GM19467 (cell line): ENCODE measurements at regions not wholly inside any gene's neighbourhood (a gene's known extent, or its start where the extent isn't known, plus 50 kb on each side); places are given as distances from the start of the nearest gene placed in this dataset.

Experiments used
- ATAC-seq: cut with Tn5 transposase; IDR thresholded peaks from one replicate; pipeline ENCODE4 v1.9.1; 2021; ENCODE audit warnings: mild to moderate bottlenecking, moderate library complexity; ENCODE audit not compliant: unreplicated experiment

DNA sequence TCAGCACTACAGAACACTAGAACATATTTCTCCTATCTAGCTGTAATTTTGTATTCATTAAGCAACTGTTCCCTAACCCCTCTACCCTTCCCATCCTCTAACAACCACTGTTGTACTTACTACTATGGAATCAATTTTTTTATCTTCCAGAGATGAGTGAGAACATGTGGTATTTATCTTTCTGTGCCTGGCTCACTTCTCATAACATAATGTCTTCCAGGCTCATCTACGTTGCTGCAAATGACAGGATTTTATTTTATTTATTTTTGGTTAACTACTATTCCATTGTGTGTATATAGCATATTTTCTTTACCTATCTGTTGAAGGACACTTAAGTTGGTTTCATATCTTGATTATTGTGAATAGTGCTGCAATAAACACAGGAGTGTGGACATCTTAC lies 200.9 kb upstream of the CHRM2 start:
- ATAC-seq = no peak

DNA sequence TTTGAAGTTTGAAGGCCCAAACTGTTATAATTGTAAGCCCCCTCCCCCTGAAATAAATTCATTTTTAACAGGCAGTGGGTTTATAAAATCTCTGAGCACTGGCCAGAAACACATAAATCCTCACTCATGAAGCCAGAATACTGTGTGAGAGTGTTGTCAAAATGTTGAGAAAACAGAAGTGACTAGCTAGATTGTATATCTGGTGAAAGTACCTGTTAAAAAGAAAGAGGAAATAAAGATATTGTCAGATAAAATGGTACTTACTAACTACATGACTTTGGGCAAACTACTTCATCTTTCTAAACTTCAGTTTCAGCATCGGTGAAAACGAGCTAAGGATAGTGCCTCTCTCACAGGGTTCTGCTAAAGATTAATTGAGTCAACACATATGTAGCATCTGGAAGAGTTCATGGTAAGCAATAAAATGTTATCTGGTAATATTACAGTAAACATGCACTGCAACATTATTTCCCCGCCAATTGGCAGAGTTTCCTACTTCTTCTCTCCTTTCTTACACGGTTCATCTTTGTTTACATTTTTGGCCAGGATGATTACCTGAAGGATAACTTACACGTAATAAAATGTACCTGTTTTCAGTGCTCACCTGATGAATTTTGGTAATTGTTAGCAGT lies 202.5 kb upstream of the CHRM2 start:
- no peak for ATAC-seq

DNA sequence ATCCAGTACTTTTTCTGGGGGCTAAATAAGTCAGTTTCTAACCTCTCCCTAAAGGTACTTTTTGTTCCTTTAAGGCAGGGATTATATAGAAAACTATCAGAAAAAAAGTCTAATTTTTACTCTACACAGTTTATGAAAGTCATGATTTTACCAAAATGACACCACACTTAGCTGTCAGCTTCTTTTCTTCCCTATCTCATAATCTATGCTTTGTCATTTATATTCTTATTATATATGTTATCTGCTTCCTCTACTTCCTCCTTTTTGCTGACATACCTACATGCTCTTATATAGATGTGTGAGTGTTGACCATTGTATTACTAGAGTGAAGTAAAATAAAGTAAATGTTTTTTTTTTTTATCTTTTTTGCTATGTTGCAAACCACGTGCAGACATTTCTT lies 203.9 kb upstream of the CHRM2 start:
- no peak for ATAC-seq

DNA sequence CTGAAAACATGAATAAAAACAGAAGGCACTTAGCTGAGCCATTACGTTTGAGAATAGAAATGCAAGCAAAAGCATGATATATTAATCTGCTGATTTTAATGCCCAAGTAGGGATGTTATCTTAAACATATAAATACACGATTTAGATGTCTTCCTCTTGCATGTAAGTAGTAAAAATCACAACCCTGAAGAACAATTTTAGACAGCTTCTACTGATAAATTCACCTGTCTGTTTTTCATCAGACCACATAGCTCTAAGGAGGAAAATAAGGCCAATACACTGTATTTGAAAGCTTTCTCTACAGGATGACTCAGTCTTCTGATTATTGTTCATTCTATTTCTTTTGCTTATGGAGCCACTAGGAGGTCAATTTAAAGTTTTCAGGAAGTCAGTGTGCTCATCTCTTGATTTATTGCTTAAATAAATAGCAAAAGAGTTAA lies 210.9 kb upstream of the CHRM2 start:
- no peak for ATAC-seq

DNA sequence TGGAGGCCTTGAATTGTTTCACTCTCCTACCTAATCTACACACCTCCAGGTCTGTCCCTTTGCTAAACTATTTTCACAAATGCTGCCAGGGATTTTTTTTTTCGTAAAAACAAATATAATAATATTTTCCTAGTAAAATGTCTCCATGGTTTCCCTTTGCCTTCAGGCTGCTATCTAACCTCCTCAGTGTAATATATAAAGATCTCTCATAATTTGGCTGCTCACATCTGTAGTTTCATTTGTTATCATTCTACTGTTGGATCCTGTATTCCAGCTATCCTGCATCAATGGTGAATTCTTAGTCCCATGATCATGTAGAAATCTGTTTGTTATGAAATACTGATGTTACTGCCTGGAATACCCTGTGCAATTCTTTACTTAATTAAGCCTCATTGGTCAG lies 211.9 kb upstream of the CHRM2 start:
- no peak for ATAC-seq

DNA sequence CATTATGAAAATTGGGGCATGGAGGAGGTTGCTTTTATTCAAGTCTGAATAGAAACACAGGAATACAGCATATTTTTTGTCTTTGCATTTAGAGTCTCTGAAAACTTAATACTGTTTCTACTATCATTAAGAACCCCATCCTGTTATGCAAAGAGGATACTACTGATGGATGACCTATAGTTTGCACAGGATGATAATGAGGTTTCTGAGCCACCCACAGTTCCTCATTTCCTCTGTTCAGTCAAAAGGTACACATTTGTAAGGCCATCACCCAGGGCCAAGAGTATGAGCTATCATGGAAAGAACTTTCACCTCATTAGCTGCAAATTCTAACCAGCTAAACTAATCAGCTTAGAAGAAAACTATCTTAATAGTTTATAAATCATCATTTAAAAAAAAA lies 213.0 kb upstream of the CHRM2 start:
- no peak for ATAC-seq

DNA sequence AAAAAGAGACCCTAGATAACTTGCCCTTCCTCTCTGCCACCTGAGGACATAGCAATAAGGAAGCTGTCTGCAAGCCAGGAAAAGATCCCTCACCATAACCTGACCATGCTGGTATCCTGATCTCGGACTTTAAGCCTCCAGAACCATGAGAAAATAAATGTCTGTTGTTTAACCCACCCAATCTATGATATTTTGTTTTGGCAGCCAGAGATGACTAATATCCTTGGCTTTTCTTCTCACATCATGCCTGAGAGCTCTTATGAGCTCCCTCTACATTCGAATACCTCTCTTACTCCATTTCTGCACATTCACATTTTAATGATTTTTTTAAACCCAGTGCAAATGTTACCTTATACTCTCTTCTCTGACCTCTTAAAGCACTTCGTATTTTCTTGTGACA lies 214.0 kb upstream of the CHRM2 start:
- no peak for ATAC-seq

DNA sequence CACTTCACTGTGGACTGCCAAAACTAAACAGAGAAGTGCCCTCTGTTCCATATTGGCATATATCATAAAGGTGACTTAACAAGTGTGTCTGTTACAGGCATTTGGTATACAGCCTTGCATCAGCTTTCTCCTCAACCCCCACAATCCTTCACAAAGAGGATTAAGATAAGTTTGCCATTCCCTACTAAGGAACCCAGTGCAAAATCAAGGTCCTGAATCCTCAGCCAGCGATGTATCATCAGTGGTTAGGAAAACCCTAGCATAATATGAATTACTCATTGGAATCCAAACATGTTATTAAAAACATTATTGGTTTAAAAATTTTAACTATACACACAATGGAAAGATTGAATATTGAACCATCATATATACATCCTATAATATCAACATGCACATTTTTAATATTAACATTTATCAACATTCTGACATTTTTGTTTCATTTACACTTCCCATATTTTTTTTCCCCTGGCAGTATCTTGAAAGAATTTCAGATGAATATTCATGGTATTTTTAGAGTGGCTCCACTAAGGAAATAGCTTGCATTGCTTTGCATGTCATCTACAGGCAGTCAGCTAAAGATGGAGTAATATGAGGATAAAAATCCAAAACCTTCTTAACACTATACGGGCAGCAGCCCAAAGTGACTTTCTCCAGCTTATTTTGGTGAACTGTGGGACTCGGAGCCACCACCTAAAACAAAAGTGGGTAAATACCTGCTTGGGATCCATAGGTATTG lies 215.6 kb upstream of the CHRM2 start:
- ATAC-seq = no peak

DNA sequence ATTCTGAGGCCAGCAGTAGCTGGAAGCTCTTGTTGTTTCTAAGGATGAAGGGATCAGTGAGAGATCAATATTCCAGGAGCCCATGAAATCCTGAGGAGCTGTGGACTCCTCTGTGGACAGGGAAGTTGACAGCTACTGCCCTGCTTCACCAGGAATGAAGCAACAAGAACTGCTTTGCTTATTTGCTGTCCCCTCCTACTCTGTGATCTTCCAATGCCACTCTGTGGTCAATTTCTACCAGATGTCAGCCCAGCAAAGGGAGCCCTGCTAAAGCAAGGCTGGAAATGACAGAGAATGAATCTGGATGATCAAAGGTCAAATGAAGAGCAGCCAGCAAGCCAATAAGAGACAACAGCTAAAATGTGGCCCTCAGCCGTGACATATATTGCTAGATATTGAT lies 227.5 kb upstream of the CHRM2 start:
- no peak for ATAC-seq

DNA sequence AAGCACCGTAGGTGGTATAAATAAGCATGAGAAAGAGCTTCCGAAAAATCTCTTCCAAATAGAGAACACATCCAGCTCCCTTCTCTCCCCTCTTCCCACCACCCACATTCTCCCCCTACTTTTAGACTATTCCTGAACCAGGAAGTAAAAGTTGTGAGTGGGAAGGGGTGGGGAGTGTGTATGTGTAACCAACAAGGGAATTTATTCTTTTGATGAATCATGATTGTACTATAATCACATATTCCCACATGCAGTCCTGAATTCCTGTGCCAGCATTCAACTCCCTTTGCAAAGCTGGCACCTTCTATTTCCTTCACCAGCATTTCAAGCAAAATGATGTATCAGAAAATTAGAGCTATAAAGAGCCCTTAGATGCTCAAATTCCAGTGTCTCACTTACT lies 230.6 kb upstream of the CHRM2 start:
- no peak for ATAC-seq

DNA sequence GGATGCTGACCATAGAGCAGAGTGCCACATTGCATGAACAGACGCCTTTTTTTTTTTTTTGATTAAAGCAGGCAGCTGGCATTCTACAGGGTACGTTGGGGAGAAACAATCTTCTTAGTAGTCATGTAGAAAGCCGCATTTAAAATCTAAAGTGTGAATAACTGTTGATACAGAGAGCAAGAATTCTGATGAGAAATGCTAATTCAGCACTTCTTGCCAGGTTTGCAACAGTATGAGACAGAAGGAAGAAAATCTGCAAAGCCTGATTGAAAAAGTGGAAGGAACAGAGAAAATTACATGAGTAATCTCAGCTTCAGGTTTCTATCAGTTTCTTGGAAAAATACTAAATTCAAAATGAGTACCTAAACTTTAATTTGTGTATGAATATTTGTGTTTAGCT lies 232.7 kb upstream of the CHRM2 start:
- ATAC-seq = no peak

DNA sequence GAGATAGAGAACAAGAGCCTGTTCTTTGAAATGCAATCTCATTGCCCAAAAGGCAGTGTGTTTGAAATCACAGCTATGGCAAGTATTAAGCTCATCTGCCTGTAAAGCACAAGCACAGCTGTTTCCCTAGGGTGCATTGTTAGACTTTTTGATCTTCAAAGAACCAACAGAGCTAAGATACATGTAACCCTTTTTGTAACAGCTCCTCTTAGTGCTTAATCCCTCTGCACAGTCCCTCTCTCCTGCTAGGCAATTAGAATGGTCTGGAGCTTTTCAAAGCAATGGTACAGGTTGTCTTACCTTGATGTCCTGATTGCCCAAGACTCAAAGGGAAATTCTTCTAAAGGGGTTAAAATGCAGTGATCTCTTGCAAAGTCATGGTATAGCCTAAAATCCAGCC lies 249.6 kb upstream of the CHRM2 start:
- ATAC-seq = no peak

DNA sequence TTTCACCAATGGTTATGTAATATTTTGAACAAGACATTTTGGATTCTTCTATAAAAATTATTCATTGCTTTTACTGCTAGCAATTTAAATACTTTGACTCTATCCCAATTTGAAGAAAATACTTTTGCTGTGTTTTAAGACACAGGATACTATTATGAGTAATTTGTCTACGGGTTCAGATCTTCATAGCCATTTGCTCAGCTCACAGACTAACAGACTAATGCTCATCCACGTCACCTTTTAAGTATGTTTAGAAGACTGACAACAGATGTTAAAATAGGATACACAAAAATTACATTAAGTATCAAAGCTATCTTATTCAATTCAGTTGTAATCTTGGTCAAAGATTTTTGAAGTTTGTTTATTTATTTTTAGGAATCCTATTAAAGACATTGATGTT lies 251.3 kb upstream of the CHRM2 start:
- no peak for ATAC-seq

DNA sequence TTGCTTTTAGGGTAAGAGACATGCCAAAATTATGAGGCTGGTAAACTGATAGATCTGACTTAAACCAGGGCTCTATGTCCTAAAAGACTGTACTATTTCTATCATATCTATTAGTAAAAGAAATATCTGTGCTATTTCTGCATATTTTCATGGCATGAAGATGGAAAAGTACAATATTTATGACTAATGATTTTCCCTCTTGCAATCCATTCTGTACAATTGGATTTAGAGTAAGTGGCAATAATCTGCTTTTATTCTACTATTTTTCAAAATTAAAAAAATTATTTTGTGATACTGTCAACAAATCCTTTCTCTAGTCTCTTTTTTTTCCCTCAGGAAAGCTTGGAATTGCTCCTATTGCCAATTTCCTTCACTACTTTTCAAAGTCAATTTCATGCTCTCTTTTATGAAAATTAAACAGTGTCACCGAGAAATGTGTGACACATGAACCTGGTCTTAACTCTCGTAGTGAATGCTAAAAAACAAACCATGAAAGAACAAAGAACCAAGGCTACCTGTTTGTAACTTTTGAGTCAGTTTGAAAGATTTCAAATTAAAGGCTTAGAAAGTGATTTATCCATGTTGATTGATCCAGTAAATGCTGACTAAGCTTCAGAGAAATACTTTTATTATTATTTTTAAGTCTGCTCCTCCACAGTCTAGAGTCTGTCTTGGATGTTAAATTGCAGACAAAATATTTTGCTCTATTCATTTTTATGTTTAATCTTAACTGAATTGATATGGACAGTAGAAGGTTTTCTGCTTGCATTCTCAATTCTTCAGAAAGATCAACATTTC lies 262.7 kb upstream of the CHRM2 start:
- ATAC-seq = no peak

DNA sequence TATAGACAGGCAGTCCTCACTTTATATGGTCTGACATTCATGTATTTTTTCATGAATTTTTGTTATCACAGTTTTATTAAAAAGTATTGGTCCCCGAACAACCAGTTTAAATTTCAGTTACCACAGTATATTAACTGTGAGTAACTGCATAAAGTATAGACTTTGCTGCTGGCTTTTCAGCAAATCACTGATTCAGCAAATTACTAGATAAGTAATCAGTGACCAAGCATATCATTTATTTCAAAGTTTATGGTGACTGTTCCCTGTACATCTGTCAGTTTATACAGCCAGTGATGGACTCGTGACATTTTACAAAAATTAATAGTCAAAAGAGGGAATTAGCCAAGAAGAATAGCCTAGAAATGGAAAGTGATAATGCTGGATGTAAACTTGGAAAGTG lies 266.7 kb upstream of the CHRM2 start:
- no peak for ATAC-seq

DNA sequence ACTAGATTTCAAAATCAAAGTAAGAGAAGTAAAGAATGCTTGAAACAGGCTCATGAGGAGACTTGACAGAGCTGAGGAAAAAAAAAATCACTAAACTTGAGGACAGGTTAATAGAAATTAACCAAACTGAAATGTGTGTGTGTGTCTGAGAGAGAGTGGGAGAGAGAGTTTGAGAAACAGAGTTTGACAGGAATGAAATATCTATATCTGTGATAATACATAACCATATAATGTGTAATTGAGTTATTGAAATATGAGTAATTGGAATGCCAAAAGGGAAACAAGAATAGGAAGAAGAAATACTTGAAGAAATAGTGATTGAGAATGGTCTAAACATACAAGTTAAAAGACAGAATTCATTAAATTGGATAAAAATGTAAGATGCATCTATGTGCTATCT lies 268.0 kb upstream of the CHRM2 start:
- ATAC-seq = no peak

DNA sequence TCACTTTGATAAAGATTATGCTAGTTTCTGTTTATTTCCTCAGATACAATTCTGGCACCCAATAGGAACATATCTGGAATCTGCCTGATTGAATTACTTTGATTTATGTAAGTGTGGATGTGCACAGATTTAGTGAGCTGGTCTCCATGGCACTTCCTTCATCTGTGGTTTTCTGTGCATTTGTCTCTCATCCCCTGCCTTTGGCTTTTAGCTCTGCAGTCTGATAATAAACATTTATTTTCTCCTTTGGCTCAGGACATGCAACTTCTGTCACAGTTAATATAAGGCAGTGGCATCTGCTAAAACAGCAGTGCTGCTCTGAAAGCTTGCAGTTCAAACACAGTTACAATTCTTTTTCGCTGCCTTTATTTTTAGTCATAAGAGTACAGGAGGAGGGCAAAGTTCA lies 273.7 kb upstream of the CHRM2 start:
- no peak for ATAC-seq

DNA sequence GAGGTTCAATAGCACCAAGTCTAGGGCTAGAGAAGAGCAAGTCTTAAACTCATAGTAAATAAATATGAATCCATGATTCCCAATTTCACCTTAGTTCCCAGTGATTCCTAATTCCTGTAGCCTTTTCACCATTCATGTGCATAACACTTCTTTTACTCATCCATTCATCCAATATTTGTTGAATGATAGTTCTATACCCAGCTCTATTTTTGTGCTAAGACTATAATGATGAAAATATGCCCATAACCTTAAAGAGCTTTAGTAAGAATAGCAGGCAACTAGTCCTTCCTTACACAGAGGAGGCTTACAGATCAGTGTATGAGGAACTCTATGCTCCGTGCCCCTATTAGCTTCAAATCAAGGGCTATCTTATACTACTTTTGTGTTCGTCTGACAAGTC lies 280.2 kb upstream of the CHRM2 start:
- no peak for ATAC-seq

DNA sequence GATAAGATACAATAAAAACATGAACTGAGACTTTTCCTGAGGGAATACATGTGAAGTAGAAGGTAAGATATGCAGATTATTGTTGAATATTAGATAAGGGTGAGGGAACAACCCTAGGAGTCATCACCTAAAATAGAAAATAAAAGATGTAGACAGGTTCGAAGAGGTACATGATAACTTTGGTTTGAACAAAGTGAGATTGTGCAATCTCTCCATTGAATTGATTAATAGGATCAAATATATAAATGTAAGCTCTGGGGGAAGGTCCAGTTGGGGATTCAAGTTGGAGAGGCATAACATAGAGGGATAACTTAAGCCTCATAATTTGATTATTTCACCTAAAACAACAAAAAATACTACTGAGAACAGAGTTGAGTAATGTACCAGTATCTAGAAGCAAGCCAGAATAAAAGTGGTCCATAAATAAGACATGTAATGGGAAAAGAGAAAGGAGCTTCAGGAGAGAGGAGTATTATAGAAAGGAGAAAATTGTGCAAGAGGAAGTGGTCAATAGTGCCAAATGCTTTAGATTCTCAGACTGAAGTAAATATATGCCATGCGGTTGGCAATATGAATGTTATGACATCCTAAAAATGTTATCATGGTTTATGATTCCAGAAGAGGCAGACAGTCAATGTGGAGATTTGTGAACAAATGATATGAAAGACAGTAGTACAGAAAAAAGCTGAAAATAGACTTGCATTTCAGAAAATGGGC lies 282.3 kb upstream of the CHRM2 start:
- ATAC-seq = no peak

DNA sequence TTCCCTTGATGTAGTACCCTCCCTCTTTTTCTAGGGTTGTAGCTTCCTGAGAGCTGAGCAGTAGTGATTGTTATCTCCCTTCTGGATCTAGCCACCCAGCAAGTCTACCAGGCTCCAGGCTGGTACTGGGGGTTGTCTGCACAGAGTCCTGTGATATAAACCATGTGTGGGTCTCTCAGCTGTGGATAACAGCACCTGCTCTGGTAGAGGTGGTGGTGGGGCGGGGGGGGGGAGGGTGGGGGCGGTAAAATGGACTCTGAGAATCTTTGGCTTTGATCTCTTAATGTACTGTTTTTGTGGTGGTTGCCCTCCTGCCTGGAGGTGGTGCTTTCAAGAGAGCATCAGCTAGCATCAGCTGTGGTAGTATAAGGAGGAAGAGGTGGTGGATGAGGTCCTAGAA lies 302.0 kb upstream of the CHRM2 start:
- no peak for ATAC-seq

DNA sequence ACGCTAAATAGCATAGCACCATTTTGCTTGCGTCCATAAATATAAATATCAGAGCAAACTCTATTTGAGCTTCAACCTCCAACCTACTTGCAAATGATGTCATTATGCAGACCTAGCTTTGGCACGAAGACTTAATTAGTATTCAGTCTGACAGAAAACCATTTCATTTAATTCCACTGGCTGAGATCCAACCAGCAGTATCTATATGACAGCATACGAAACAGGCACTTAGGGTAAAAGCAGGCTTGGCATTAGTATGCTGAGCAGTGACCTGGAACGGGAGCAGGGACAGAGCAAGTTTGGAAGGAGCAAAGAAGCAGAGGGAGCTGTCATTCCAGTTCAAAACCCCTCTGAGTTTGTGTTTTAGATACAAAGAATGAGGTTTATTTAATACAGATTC lies 312.5 kb upstream of the CHRM2 start:
- no peak for ATAC-seq
